Gastroesophageal sphincter (tissue), 3 donors: ENCODE measurements at regions not wholly inside any gene's neighbourhood (a gene's known extent, or its start where the extent isn't known, plus 50 kb on each side); places are given as distances from the start of the nearest gene placed in this dataset.

ENCODE experiments used
- POLR2AphosphoS5 ChIP-seq: sonication (generic); formaldehyde crosslinking; IDR thresholded peaks from one replicate; pipeline ENCODE4 v1.6.1; 2017; ENCODE audit warnings: antibody characterized with exemption
- TF ChIP-seq, protein P1 (sequence below), 4 experiments: fragments of 200-600 bp in 2 of 4; fragments of 450-650 bp in 2 of 4; sonication (generic) in 1 of 4; IDR thresholded peaks; one replicate each; pipeline ENCODE4 v1.5.1; 2017 to 2019; ENCODE audit warnings: antibody characterized with exemption in 4 of 4, mild to moderate bottlenecking in 2 of 4, moderate library complexity in 2 of 4

GRCh38 chrX:98071331-98071730 lies 1187.6 kb downstream of the RPA4 start:
- TF ChIP-seq, protein P1, sequence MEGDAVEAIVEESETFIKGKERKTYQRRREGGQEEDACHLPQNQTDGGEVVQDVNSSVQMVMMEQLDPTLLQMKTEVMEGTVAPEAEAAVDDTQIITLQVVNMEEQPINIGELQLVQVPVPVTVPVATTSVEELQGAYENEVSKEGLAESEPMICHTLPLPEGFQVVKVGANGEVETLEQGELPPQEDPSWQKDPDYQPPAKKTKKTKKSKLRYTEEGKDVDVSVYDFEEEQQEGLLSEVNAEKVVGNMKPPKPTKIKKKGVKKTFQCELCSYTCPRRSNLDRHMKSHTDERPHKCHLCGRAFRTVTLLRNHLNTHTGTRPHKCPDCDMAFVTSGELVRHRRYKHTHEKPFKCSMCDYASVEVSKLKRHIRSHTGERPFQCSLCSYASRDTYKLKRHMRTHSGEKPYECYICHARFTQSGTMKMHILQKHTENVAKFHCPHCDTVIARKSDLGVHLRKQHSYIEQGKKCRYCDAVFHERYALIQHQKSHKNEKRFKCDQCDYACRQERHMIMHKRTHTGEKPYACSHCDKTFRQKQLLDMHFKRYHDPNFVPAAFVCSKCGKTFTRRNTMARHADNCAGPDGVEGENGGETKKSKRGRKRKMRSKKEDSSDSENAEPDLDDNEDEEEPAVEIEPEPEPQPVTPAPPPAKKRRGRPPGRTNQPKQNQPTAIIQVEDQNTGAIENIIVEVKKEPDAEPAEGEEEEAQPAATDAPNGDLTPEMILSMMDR (IDR thresholded peaks at IDR 0.05) = no peak
- TF ChIP-seq POLR2AphosphoS5 = no peak
